GM12872 (cell line): ENCODE measurements at regions not wholly inside any gene's neighbourhood (a gene's known extent, or its start where the extent isn't known, plus 50 kb on each side); places are given as distances from the start of the nearest gene placed in this dataset.

ENCODE experiments used
- TF ChIP-seq, protein P1 (sequence below): IDR thresholded peaks from 3 replicates; pipeline ENCODE4 v1.5.1; 2011; ENCODE audit warnings: low read depth, mild to moderate bottlenecking, low read length, moderate library complexity; ENCODE audit not compliant: insufficient read depth

DNA sequence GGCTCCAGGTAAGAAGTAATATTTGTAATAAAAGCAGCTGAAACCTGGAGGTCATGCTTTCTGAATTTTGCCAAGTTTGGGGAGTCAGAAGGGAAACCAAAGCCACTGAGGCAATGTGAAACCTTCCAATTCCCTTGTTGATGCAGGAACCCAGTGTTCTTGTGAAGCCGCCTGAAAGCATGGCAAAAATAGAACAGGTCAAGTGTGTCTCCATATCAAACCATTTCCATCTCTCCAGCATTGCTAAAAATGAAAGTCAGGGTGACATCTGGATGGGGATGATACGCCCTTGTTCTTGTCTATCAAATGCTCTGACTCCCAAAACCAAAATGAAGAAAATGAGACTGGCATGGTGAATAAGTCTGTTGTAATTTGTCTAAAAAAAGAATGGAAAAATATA is 362.5 kb downstream of the VPS13C start:
- TF ChIP-seq, protein P1, sequence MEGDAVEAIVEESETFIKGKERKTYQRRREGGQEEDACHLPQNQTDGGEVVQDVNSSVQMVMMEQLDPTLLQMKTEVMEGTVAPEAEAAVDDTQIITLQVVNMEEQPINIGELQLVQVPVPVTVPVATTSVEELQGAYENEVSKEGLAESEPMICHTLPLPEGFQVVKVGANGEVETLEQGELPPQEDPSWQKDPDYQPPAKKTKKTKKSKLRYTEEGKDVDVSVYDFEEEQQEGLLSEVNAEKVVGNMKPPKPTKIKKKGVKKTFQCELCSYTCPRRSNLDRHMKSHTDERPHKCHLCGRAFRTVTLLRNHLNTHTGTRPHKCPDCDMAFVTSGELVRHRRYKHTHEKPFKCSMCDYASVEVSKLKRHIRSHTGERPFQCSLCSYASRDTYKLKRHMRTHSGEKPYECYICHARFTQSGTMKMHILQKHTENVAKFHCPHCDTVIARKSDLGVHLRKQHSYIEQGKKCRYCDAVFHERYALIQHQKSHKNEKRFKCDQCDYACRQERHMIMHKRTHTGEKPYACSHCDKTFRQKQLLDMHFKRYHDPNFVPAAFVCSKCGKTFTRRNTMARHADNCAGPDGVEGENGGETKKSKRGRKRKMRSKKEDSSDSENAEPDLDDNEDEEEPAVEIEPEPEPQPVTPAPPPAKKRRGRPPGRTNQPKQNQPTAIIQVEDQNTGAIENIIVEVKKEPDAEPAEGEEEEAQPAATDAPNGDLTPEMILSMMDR, result no peak

DNA sequence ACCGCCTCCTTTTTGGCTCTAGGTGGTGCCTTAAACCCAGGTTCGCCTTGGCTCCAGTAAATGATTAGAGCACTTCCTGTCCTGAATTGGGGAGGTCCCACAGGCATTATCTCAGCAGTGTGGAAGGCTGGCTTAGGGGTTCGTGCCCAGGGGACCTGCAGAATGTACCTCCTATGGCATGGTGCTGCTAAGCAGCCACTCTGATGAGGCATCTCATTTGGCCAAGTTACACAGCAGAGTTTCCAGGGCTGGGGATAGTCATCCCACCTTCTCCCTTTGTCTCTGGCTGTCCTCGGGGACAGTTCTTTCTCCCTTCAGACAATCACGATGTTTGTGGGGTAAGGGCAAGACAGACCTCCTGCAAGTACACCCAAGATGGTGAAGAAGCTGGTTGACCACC is 371.2 kb downstream of the VPS13C start:
- TF ChIP-seq, protein P1, result no peak

DNA sequence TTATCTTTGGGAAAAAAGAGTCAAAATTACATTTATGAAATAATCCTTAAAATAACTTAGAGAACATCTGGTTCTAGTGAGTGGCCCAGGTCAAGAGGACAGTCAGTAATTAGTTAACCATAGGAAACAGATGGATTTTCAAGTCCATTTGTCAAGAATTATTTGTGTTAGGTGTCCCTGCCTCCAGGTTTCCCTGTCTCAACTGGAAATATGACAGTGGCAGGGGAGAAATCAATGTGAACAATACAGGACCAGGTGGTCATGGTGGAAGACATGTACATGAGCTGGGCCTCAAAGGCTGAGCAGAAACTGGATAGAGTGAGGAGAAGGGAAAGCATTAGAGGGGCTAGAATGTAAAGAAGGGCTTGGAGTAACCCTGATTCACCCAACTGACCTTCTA is 372.6 kb downstream of the VPS13C start:
- TF ChIP-seq, protein P1, result no peak

DNA sequence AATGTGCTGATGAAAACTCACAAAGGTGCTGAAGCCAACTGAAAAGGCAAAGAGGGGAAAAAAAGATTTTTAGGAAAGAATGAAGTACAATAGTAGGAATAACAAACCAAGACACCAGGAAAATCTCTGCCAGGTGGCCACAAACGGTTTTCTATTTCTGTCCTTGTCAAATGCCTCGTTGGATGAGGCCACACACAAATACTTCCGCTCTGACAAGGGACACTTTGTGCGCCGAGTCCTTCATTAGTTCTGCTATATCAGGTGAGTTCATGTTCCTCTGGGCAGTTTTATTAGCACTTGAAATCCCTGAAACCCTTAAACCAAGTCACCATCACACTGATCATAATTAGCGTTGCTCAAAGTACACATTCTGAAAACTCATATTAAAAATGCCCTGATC is 373.1 kb downstream of the VPS13C start:
- TF ChIP-seq, protein P1, result no peak

DNA sequence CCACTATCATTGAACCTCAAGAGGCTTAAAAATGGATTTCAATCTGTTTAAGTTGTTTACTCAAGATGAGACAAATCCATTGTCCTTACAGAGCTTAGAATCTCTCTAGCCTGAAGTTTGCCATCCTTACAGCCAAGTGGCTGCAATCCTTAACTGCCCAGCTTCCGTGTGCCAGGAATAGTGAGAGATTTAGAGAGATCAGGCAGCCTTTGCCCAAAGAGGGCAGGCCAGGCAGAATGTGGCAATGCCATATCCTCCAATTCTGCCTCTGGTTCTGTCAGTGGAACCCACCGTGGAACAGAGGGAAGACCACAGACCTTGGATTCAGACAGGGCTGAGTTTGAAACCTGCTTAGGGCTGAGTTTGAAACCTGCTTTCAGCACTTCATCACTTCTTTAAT is 374.3 kb downstream of the VPS13C start:
- TF ChIP-seq, protein P1, result no peak

DNA sequence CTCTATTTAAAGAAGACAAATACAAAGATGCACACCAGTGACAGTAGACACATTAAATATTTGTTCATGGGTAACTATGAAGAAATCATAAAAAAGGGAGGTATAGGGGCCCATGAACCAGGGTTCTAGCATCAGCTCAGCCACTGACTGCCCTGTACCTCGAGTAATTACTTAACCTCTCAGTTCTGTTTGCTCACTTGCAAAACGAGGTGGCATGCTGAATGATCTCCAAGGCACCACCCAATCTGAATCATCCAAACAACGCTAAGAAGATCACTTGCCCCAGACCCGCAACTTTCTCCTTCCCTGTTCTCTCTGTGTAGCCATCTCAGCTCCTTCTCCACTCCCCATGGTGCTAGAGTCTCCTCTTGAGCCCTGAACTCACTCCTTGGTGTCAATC is 374.7 kb downstream of the VPS13C start:
- TF ChIP-seq, protein P1, result no peak

DNA sequence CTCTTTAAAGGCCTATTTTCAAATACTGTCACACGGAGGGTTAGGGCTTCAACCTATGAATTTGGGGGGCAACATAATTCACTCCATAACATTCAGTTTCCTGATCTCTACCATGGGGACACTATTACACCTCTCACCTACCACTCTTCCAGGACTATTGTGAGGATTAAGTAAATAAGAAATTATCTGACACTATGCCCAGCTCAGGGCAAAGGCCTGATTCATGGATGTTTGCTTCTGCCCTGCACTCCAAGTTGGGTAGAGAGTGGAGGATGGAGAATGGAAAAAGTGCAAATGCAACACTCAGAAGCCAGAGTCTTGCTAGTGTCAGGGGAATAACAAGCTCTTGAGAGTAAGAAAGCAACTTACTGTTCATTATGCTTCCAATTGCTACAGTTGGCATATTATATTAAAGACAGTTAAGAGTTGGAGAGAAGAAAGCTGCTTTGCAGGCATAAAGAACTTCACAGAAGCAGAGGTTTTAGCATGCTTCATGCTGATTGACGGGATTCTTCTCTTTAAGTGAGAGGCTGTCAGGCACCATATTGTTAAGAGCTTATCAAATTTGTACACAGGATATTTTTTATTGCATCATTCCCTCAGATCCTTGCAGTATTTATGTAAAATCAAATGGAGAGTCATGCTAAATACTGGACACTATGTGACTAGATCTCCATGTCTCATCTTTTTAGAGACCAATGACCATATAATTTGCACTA is 375.3 kb downstream of the VPS13C start:
- TF ChIP-seq, protein P1, result no peak
